DOHH2 (cell line): ENCODE measurements at regions not wholly inside any gene's neighbourhood (a gene's known extent, or its start where the extent isn't known, plus 50 kb on each side); places are given as distances from the start of the nearest gene placed in this dataset.

Experiments
- H3F3A ChIP-seq: fragments of 200-600 bp; sonication (generic), shearing (Covaris generic); 2 replicates; pipeline ENCODE4 v1.6.0; 2016; ENCODE audit warnings: antibody characterized with exemption, mild to moderate bottlenecking; ENCODE audit not compliant: control insufficient read depth, insufficient read depth
- H3K27ac ChIP-seq: fragments of 200-600 bp; sonication (generic); 2 replicates; pipeline ENCODE4 v1.5.1; 2014; ENCODE audit warnings: low read depth, mild to moderate bottlenecking, low read length, moderate library complexity
- H3K27me3 ChIP-seq: fragments of 200-600 bp; sonication (generic); 2 replicates; pipeline ENCODE4 v1.6.1; 2014; ENCODE audit warnings: mild to moderate bottlenecking, low read length, mixed read lengths; ENCODE audit not compliant: control insufficient read depth
- H3K36me3 ChIP-seq: fragments of 200-600 bp; sonication (generic); 2 replicates; pipeline ENCODE4 v1.6.1; 2014; ENCODE audit warnings: mild to moderate bottlenecking, low read length, moderate library complexity, mixed read lengths; ENCODE audit not compliant: control insufficient read depth
- H3K4me1 ChIP-seq: fragments of 200-600 bp; sonication (generic); 2 replicates; pipeline ENCODE4 v1.6.1; 2014; ENCODE audit warnings: mild to moderate bottlenecking, low read length, mixed read lengths; ENCODE audit not compliant: control insufficient read depth
- H3K4me2 ChIP-seq: fragments of 200-600 bp; sonication (generic); 2 replicates; pipeline ENCODE4 v1.6.0; 2014; ENCODE audit warnings: mild to moderate bottlenecking, low read length, moderate library complexity
- H3K4me3 ChIP-seq: fragments of 200-600 bp; sonication (generic); 2 replicates; pipeline ENCODE4 v1.5.1; 2014; ENCODE audit warnings: mild to moderate bottlenecking, low read length, mixed read lengths
- H3K79me2 ChIP-seq: fragments of 200-600 bp; sonication (generic); 2 replicates; pipeline ENCODE4 v1.6.1; 2014; ENCODE audit warnings: mild to moderate bottlenecking, low read length, mixed read lengths; ENCODE audit not compliant: control insufficient read depth
- H3K9me2 ChIP-seq: fragments of 200-600 bp; sonication (generic); replicated peaks from 2 replicates; pipeline ENCODE4 v1.6.1; 2014; ENCODE audit warnings: mild to moderate bottlenecking, low read length, mixed read lengths; ENCODE audit not compliant: control insufficient read depth
- H3K9me3 ChIP-seq: fragments of 200-600 bp; sonication (generic); 2 replicates; pipeline ENCODE4 v1.6.1; 2014; ENCODE audit warnings: antibody characterized with exemption, low read length, mixed read lengths; ENCODE audit not compliant: control insufficient read depth, insufficient read depth
- H4K20me1 ChIP-seq: fragments of 200-600 bp; sonication (generic); 2 replicates; pipeline ENCODE4 v1.6.0; 2014; ENCODE audit warnings: low read depth, mild to moderate bottlenecking, antibody characterized with exemption, low read length, moderate library complexity; ENCODE audit not compliant: control insufficient read depth, insufficient read depth
- EZH2phosphoT487 ChIP-seq: fragments of 200-600 bp; sonication (generic); IDR thresholded peaks from 2 replicates; pipeline ENCODE4 v1.6.1; 2017; ENCODE audit warnings: borderline replicate concordance, mild to moderate bottlenecking, antibody characterized with exemption, low read length, moderate library complexity, mixed read lengths
- TF ChIP-seq, protein P1 (sequence below): fragments of 200-600 bp; sonication (generic); IDR thresholded peaks from one replicate; pipeline ENCODE4 v1.5.1; 2014; ENCODE audit warnings: antibody characterized with exemption, mild to moderate bottlenecking, low read depth, low read length; ENCODE audit not compliant: poor library complexity, severe bottlenecking

- Histone ChIP-seq H3K4me1 (no peaks in the 10 kb centered on the region), H3K36me3 (no peaks in the 10 kb centered on the region), H3K4me2 (no peak overlapping the region), H3K27ac (no peak overlapping the region), H3K4me3 (no peak overlapping the region), H3K9me2 (no peaks in the 10 kb centered on the region), H3K27me3 (peaks cover 8% of the 10 kb centered on the region; the same call in 1 of the 2 replicates), H3K9me3 (no peaks in the 10 kb centered on the region), H4K20me1 (no peaks in the 10 kb centered on the region), H3K79me2 (no peaks in the 10 kb centered on the region), H3F3A (no peaks in the 10 kb centered on the region)
- no peak for TF ChIP-seq EZH2phosphoT487
- TF ChIP-seq, protein P1, sequence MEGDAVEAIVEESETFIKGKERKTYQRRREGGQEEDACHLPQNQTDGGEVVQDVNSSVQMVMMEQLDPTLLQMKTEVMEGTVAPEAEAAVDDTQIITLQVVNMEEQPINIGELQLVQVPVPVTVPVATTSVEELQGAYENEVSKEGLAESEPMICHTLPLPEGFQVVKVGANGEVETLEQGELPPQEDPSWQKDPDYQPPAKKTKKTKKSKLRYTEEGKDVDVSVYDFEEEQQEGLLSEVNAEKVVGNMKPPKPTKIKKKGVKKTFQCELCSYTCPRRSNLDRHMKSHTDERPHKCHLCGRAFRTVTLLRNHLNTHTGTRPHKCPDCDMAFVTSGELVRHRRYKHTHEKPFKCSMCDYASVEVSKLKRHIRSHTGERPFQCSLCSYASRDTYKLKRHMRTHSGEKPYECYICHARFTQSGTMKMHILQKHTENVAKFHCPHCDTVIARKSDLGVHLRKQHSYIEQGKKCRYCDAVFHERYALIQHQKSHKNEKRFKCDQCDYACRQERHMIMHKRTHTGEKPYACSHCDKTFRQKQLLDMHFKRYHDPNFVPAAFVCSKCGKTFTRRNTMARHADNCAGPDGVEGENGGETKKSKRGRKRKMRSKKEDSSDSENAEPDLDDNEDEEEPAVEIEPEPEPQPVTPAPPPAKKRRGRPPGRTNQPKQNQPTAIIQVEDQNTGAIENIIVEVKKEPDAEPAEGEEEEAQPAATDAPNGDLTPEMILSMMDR, result no peak
Measured at GRCh38 chr1:230591678-230592077, 50.6 kb upstream of the COG2 start.

GRCh38 chr1:230589951-230590350 is 52.3 kb upstream of the COG2 start:
- Histone ChIP-seq H3K36me3 (no peaks in the 10 kb centered on the region), H3K4me3 (no peak overlapping the region), H3K27ac (no peak overlapping the region), H3K4me1 (no peaks in the 10 kb centered on the region), H3K9me2 (no peaks in the 10 kb centered on the region), H3K27me3 (peaks cover 8% of the 10 kb centered on the region; the same call in 1 of the 2 replicates), H3K9me3 (no peaks in the 10 kb centered on the region), H4K20me1 (no peaks in the 10 kb centered on the region), H3F3A (no peaks in the 10 kb centered on the region), H3K79me2 (no peaks in the 10 kb centered on the region), H3K4me2 (no peak overlapping the region)
- TF ChIP-seq, protein P1, result no peak
- TF ChIP-seq EZH2phosphoT487, result no peak

DNA sequence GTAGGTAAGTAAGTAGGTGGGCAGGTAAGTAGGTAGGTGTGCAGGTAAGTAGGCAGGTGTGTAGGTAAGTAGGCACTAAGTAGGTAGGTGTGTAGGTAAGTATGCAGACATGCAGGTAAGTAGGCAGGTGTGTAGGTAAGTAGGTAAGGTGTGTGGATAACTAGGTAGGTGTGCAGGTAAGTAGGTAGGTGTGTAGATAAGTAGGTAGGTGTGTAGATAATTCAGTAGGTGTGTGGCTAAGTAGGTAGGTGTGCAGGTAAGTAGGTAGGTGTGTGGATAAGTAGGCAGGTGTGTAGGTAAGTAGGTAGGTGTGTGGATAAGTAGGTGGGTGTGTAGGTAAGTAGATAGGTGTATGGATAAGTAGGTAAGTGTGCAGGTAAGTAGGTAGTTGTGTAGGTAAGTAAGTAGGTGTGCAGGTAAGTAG is 53.9 kb upstream of the COG2 start:
- Histone ChIP-seq H3K4me3 (no peak overlapping the region), H3K9me3 (no peaks in the 10 kb centered on the region), H3K4me2 (no peak overlapping the region), H3F3A (no peaks in the 10 kb centered on the region), H3K4me1 (no peaks in the 10 kb centered on the region), H3K27me3 (peaks cover 7% of the 10 kb centered on the region; the same call in 1 of the 2 replicates), H3K9me2 (no peaks in the 10 kb centered on the region), H3K27ac (no peak overlapping the region), H3K36me3 (no peaks in the 10 kb centered on the region), H3K79me2 (no peaks in the 10 kb centered on the region), H4K20me1 (no peaks in the 10 kb centered on the region)
- no peak for TF ChIP-seq EZH2phosphoT487
- TF ChIP-seq, protein P1, result no peak
